Endothelial cell of umbilical vein (primary cell): ENCODE measurements at regions not wholly inside any gene's neighbourhood (a gene's known extent, or its start where the extent isn't known, plus 50 kb on each side); places are given as distances from the start of the nearest gene placed in this dataset.

Experiments
- CTCF ChIP-seq, 2 donors: IDR thresholded peaks; 1 replicate in 1 of 2; 2 replicates in 1 of 2; pipeline ENCODE4 v1.5.1; 2011; ENCODE audit warnings: low read length in 2 of 2, mild to moderate bottlenecking in 2 of 2, moderate library complexity in 2 of 2, control low read depth in 1 of 2, inconsistent platforms in 1 of 2, low read depth in 1 of 2; ENCODE audit not compliant: insufficient read depth in 1 of 2; ENCODE audit errors: extremely low read depth in 1 of 2
- EZH2 ChIP-seq: IDR thresholded peaks from 2 replicates; pipeline ENCODE4 v1.6.1; 2012; ENCODE audit warnings: borderline replicate concordance, low read depth, mild to moderate bottlenecking, moderate library complexity, low read length, inconsistent platforms; ENCODE audit not compliant: severe bottlenecking
- FOS ChIP-seq: IDR thresholded peaks from 2 replicates; pipeline ENCODE4 v1.6.1; 2011; ENCODE audit warnings: mild to moderate bottlenecking, low read length, moderate library complexity, borderline replicate concordance; ENCODE audit not compliant: insufficient read depth
- JUN ChIP-seq: IDR thresholded peaks from 2 replicates; pipeline ENCODE4 v1.6.1; 2011; ENCODE audit warnings: borderline replicate concordance, low read depth; ENCODE audit not compliant: insufficient read length, insufficient read depth
- MAX ChIP-seq: IDR thresholded peaks from 2 replicates; pipeline ENCODE4 v1.6.1; 2011; ENCODE audit not compliant: insufficient read depth, insufficient read length
- MYC ChIP-seq: IDR thresholded peaks from one replicate; pipeline ENCODE4 v1.6.1; 2011; ENCODE audit warnings: mild to moderate bottlenecking, low read depth, low read length
- POLR2A ChIP-seq: IDR thresholded peaks from 2 replicates; pipeline ENCODE4 v1.6.1; 2012; ENCODE audit warnings: low read depth, mild to moderate bottlenecking, control low read depth, low read length
- POLR2AphosphoS5 ChIP-seq: IDR thresholded peaks from 2 replicates; pipeline ENCODE4 v1.6.1; 2012; ENCODE audit warnings: low read depth, mild to moderate bottlenecking, control low read depth, low read length, moderate library complexity; ENCODE audit not compliant: insufficient read depth

- TF ChIP-seq CTCF (IDR thresholded peaks at IDR 0.05; ENCODE audit: extremely low read depth in 1 of 2, insufficient read depth in 1 of 2, low read depth in 1 of 2, low read length in 2 of 2) (no peak), POLR2AphosphoS5 (no peak), FOS (no peak), EZH2 (no peak), POLR2A (no peak), MYC (no peak), MAX (no peak), JUN (no peak)
Measured at GRCh38 chrY:10993955-10994354, 1466.3 kb downstream of the TSPY10 start.
